GM19468 (cell line): ENCODE measurements at regions not wholly inside any gene's neighbourhood (a gene's known extent, or its start where the extent isn't known, plus 50 kb on each side); places are given as distances from the start of the nearest gene placed in this dataset.
"Not testable (repeated sequence)": the region's sequence is repeated elsewhere in the genome, so short reads cannot be mapped to it uniquely, and the experiment has no call there.

ENCODE experiments used
- ATAC-seq: cut with Tn5 transposase; IDR thresholded peaks from one replicate; pipeline ENCODE4 v1.9.1; 2021; ENCODE audit warnings: mild to moderate bottlenecking, moderate library complexity, moderate number of reproducible peaks; ENCODE audit not compliant: unreplicated experiment; ENCODE audit errors: extremely low read depth

DNA sequence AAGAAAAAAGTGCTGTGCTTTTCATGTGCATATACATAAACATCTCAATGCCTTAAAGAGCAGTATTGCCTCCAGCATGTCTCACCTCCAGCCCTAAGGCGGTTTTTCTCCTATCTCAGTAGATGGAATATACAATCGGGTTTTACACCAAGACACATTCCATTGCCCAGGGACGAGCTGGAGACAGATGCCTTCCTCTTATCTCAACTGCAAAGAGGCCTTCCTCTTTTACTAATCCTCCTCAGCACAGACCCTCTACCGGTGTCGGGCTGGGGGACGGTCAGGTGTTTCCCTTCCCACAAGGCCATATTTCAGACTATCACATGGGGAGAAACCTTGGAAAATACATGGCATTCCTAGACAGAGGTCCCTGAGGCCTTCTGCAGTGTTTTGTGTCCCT, 385.3 kb downstream of the AMY1C start:
- ATAC-seq = not testable (repeated sequence)

DNA sequence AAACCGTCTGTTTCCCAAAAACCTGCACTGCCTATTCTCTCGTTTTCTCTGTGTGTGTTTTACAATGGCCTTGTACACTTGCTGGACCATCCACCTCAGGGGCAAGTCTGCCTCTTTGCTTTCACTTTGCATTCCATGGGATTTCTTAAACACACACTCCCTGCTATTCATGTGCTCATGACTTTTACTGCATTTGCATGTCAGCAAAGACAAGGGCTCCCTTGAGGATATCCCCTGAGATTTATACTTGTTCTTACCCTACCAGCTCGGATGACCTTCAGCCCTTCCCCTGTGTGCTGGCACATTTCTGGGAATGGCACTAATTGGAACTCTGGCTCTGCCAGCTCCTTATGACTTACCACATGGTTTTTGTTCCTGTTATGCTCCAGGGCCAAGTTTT, 386.9 kb downstream of the AMY1C start:
- no peak for ATAC-seq

DNA sequence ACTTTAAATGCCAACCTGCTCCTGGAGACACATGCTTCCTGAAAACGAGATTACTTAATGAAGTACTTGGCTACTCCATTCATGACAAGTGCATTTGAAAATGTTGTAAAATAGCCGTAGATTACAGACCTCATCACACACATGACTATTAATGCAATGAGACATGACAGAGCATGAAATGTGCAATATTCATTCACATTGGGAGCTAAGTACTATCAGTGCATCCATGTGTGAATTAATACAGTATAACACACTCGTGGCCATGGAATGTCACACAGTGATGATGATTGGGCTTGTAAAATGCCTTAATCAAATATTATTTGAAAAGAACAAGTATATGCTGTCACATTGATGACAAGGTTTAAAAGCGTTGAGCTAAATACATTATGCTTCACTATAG, 407.0 kb downstream of the AMY1C start:
- no peak for ATAC-seq

DNA sequence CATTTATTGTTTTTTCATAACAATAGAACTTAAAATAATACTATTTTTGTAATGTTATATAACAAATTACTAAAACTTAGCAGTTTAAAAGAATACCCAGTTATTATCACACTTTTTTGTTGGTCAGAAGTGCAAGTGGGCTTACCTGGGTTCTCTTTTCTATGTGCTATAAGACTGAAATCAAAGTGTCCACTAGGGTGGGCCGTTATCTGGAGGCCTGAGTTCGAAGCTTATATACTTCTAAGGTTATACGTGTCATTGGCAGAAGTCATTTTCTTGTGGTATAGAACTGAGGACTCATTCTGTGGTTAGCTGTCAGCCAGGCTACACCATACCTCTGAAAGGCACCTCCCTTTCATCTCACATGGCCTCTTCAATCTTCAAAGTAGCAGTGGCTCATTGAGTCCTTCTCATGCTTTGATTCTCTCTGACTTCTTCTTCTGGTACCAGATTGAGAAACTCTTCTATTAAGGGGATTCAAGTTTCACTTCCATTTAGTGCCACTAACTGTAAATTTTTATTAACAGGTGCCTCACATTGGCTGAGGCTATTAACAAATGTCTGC, 414.3 kb downstream of the AMY1C start:
- ATAC-seq = no peak

DNA sequence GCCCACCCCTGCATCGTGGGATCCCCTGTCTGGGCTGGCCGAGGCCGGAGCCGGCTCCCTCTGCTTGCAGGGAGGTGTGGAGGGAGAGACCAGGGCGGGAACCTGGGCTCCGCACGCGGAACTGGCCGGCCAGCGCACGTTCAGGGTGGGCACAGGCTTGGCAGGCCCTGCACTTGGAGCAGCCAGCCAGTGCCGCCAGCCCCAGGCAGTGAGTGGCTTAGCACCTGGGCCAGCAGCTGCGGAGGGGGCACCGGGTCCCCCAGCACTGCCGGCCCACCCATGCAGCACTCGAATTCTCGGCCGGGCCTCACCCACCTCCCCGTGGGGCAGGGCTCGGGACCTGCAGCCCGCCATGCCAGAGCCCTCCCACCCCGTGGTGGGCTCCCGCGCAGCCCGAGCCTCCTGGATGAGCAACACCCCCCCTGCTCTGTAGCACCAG, 422.6 kb downstream of the AMY1C start:
- no peak for ATAC-seq

DNA sequence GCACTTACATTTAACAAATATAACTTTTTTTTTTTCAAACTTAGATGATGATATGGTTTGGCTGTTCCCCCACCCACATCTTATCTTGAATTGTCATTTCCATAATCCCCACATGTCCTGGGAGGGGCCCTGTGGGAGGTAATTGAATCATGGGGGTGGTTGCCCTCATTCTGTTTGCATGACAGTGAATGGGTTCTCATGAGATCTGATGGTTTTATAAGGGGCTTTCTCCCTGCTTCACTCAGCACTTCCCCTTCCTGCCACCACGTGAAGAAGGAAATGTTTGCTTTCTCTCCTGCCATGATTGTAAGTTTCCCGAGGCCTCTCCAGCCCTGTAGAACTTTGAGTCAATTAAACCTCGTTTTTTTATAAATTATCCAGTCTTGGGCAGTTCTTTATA, 432.6 kb downstream of the AMY1C start:
- ATAC-seq = no peak

DNA sequence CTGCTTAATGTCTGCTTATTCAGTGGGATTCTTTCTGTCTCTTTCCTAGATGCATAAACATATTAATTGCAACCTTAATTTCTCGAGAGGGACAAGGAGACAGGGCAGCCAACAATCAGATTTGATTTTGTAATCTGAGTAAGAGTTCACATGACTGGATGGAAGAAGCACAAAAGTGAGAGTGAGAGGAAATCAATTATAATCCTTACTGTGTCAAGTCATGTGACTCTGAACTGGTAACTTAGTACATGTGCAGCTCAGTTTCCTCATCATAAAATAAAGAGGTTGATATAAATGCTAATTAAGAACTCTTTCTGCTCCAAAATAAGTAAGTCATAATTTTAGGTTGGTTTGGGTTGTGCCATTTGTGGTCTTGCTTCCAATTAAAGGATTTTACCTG, 439.5 kb downstream of the AMY1C start:
- no peak for ATAC-seq

DNA sequence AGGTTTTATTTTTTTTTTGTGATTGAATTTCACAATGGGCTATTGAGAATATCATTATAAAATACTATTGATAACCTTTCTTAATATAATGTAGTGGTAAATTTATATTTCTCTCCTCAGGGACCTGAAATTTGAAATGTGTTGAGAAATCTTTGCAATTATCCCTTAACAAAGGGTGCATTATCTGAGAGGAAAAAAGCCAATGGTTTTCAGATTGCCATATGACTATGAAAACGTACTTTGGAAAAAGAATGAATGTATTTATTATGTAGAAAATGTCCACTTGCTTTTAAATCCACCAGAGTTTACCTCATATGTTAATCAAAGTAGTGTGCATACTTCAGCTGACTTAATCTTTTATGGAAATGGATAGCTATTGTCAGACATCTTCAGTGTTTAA, 441.1 kb downstream of the AMY1C start:
- no peak for ATAC-seq

DNA sequence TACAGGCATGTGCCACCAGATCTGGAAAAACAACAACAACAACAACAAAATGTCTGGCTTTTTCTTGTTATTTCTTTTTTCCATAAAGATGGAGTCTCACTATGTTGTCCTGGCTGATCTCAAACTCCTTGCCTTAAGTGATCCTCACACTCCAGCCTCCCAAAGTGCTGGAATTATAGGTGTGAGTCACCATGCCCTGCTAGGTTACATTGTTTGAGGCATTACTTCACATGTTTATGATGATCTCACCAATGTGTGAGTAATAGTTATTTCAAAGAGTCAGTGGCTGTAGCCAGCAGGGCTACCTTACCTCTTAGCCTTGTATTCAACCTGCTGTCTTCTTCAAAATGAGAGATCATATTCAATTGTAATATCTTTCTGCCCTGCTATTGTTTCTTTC, 445.7 kb downstream of the AMY1C start:
- ATAC-seq = no peak

DNA sequence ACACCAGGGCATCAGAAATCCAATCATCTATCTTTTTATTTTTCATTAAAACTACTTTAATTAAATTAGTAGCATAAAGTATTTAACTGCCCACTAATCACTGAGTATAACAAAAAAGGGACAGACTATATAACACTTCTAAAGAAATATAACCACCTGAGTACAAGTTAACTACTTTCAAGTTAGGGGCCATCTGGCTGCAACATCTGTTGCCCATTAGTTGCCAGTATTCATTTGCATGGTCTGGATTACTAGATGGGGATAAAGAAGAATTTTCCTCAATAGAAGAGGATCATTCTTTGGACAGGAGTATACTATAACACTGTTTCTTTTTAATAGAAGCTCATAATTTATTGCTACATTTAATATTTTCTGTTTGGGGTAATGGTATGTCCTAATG, 446.4 kb downstream of the AMY1C start:
- ATAC-seq = no peak

DNA sequence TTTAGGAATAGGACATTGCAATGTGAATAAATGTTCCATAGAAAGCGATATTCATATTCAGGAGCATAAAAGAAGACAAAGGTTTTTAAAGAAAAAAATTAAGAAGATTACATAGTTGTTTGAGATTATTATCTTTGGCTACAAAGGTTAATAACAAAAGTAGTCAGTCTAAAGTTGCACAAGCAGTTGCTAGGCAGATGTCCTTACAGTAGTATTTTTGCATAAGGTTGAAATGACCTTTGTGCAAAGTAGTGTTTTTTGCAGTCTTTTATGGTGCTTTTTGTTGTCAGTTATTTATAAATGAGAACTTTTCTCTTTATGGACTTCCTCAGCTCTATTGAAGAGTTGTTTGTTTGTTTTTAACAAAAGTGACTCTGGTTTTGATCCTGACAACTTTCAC, 447.8 kb downstream of the AMY1C start:
- ATAC-seq = no peak

DNA sequence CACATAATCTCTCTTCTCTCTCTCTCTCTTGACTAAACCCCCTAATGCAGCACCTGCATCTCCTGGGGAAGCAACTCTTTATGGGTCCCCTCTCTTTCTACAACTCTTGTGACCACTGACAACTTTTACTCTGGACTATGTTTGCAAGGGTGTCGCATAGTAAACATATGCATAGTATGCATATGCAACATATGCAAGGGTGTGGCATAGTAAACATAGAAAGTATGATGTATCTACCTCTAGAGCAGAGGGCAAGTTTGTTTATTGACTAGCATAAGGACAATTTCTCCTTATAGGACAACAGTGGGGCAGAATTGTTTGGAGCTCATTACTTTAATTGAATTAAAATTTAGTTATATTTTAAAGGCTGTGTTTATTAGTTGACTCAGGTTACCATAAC, 462.5 kb downstream of the AMY1C start:
- ATAC-seq = no peak

DNA sequence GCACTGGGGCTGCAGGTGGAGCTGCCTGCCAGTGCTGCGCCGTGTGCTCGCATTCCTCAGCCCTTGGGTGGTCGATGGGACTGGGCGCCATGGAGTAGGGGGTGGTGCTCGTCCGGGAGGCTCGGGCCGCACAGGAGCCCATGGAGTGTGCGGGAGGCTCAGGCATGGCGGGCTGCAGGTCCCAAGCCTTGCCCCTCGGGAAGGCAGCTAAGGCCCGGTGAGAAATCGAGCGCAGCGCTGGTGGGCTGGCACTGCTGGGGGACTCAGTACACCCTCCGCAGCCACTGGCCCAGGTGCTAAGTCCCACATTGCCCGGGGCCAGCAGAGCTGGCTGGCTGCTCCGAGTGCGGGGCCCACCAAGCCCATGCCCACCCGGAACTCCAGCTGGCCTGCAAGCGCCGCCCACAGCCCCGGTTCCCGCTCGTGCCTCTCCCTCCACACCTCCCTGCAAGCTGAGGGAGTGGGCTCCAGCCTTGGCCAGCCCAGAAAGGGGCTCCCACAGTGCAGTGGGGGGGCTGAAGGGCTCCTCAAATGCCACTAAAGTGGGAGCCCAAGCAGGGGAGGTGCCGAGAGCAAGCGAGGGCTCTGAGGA, 467.8 kb downstream of the AMY1C start:
- not testable (repeated sequence) for ATAC-seq

DNA sequence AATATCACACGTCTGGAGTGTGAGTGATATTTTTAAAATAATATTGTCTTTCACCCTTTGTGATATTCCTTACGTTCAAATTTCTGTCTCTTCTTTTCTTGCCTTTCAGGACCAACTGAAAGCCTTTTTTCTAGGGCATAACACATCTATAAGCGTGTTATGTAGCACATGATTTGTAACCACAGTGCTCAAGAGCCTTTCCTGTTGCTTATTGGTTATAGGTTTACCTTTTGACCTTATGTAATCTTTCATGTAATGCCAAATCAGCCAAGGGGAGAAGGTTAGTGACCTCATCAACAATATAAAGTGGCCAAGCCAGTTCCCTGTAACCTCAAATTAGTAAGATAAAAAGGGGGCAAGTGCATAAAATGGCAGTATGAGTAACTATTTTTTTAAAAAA, 480.2 kb downstream of the AMY1C start:
- ATAC-seq = no peak

DNA sequence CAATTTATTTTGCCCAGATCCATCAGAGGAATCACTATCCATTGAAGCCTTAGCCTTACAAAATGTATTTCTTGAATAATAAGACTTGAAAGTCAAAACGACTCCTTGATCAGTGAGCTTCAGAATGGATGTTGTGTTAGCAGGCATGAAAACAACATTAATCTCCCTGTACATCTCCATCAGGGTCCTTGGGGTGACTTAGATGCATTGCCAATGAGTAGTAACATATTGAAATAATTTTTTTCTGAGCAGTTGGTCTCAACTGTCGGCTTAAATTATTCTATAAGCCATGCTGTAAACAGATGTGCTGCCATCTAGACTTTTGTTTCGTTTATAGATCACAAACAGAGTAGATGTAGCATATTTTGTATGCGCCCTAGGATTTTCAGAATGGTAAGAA, 482.0 kb downstream of the AMY1C start:
- ATAC-seq = no peak

DNA sequence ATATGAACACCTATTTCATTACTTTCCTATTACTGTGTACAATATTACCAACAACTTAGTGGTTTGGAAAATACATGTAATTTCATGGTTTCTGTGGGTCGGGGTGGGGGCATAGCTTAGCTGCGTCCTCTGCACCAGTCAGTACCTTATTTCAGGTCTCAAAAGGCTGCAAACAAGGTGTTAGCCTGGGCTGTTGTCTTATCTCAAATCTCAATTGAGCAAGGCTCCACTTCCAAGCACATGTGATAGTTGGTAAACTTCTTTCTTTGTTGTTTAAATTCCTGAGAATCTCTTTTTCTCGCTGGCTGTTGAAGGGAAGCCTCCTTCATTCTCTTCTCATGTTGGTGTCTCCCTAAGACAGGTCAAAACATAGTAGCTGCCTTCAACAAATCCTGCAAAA, 485.4 kb downstream of the AMY1C start:
- no peak for ATAC-seq

DNA sequence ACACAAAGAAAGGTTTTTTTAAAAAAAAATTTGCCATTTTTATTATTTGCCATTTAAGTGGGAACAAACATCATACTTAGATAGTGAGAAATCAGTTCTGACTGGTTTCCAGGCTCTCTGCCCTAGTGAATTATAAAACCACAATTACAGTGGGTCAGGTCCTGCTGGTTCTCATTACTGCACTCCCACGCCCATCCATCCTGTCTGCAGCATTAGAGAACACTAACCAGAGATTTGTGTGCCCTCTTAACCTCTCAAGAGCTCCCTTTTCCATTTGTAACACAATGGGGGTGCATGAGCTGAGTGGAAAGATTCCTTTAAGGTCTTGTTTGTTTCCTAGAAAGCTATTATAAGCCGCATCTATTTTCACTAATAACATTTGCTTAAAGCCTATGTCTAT, 489.3 kb downstream of the AMY1C start:
- no peak for ATAC-seq

DNA sequence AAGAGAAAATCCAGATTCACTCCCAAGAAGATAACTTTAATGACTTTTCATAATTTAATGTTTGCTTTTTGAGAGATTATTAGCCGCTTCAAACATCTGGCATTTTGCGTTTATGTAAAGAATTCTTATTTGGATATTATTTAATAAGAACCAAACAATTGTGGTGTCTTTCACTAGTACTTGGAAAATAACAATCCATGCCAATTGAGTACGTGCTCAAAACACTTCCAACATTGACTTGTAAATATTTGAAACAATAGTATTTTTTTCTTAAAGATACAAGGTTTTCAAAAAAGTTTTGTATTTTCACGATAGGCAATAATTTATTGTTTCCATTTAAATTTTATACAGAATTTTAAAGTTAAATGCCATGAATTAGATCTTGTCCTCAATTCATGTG, 498.7 kb downstream of the AMY1C start:
- no peak for ATAC-seq

DNA sequence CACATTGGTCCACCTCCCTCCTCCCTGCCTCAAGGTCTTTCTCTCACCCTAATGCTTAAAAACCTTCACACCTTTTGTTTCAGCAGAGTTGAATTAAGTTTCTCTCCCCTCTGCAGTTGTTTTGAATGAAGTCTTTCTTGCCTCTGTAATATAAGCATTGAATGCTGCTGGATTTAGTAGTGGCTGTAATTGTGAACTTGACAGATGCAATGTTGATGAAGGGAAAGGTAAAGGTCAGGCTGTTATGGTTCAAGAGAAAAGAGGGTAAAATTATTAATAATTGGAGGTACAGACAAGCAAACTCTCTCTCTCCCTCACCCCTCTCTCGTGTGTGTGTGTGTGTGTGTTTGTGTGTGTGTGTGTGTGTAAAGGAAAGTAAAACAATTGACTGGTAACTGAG, 509.8 kb downstream of the AMY1C start:
- ATAC-seq = no peak

DNA sequence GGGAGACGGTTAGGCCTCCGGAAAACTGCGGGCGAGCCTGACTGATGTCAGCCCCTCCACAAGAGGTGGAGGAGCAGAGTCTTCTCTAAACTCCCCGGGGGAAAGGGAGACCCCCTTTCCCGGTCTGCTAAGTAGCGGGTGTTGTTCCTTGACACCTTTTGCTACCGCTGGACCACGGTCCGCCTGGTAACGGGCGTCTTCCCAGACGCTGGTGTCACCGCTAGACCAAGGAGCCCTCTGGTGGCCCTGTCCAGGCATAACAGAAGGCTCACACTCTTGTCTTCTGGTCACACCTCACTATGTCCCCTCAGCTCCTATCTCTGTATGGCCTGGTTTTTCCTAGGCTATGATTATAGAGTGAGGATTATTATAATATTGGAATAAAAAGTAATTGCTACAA, 513.4 kb downstream of the AMY1C start:
- ATAC-seq = not testable (repeated sequence)

DNA sequence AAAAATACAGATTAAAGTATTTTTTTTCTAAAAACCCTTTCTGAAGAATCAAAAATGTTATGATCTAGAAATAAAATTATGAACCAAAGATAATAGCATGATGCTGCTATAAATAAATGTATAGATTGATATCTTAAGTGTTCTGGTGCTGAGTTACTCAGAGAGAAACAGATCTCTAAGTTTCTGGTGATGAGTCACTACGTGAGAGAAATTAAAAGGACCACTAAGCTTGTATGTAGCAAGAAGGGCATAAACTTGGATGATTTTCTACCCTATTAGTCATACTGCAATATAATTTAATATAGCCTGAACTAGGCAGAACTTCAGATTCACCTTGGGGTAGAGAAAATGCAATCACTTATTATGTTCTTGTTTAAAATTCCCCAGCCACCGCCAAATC, 514.8 kb downstream of the AMY1C start:
- no peak for ATAC-seq

DNA sequence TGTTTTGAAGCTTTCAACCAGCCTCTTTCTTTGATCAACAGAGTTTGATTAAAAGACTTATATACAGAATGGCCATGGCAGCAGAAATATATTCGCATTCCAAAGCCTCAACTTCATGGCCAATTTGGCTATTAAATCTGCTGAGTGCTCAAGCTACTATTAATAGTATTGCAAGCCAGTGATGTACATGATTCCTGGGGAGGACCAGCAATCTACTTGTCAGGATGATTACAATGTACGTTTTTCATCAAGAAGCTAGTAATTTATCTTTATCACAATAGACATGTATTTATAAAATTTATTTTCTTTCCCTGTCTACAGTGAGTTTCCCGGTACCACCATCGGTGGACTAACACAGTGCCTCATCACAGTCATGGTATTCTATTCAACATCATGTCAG, 515.5 kb downstream of the AMY1C start:
- no peak for ATAC-seq

DNA sequence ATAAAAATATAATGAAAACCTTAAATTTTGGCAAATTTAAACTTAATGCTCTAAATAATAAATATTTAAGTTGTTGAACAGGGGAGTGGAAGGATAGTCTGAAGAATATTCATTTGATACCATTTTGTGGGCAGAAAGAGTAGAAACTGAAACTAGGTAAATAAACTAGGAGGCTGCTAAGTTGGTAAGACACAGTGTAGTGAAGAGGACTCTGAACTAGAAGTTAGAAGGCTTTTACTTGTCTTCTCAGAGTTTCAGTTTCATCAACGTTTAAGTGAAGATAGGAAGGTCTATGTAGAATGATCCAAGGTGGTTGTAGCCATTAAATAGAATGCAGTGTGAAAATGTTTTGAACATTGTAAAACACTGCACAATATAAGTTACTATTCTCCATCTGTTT, 516.9 kb downstream of the AMY1C start:
- no peak for ATAC-seq
